ENCODE measurements at regions not wholly inside any gene's neighbourhood (a gene's known extent, or its start where the extent isn't known, plus 50 kb on each side); places are given as distances from the start of the nearest gene placed in this dataset.

GRCh38 chr2:71891719-71892422 is 255.8 kb downstream of the CYP26B1 start:
- DNase-seq (ENCODE audit: low read depth), result no peak

GRCh38 chr2:71891155-71891554 is 256.5 kb downstream of the CYP26B1 start:
- DNase-seq (ENCODE audit: low read depth), result no peak

- DNase-seq (ENCODE audit: low read depth), result no peak
Observed at GRCh38 chr2:71889759-71890684, 257.6 kb downstream of the CYP26B1 start.

GRCh38 chr2:71888751-71889445 is 258.8 kb downstream of the CYP26B1 start:
- no peak for DNase-seq (ENCODE audit: low read depth)

GRCh38 chr2:71887196-71887595 is 260.5 kb downstream of the CYP26B1 start:
- no peak for DNase-seq (ENCODE audit: low read depth)

GRCh38 chr2:71886241-71886640 is 261.4 kb downstream of the CYP26B1 start:
- DNase-seq (ENCODE audit: low read depth), result no peak

GRCh38 chr2:71884303-71885042 is 263.2 kb downstream of the CYP26B1 start:
- no peak for DNase-seq (ENCODE audit: low read depth)

- DNase-seq (ENCODE audit: low read depth), result no peak
Observed at GRCh38 chr2:71882949-71883472, 264.7 kb downstream of the CYP26B1 start.

- DNase-seq (ENCODE audit: low read depth), result no peak
Observed at GRCh38 chr2:71882236-71882946, 265.3 kb downstream of the CYP26B1 start.

- DNase-seq (ENCODE audit: low read depth), result no peak
Observed at GRCh38 chr2:71880846-71881610, 266.6 kb downstream of the CYP26B1 start.

- no peak for DNase-seq (ENCODE audit: low read depth)
Observed at GRCh38 chr2:71880287-71880686, 267.4 kb downstream of the CYP26B1 start.

- no peak for DNase-seq (ENCODE audit: low read depth)
Observed at GRCh38 chr2:71879509-71880184, 268.0 kb downstream of the CYP26B1 start.

- DNase-seq (ENCODE audit: low read depth), result no peak
Observed at GRCh38 chr2:71878626-71879508, 268.8 kb downstream of the CYP26B1 start.

GRCh38 chr2:71877636-71878035 is 270.0 kb downstream of the CYP26B1 start:
- DNase-seq (ENCODE audit: low read depth), result no peak

- no peak for DNase-seq (ENCODE audit: low read depth)
Observed at GRCh38 chr2:71876542-71877451, 270.9 kb downstream of the CYP26B1 start.

GRCh38 chr2:71872466-71873051 is 275.1 kb downstream of the CYP26B1 start:
- DNase-seq (ENCODE audit: low read depth), result no peak

- no peak for DNase-seq (ENCODE audit: low read depth)
Observed at GRCh38 chr2:71865391-71865965, 282.2 kb downstream of the CYP26B1 start.

Data from activated T-cell treated with anti-CD3 and anti-CD28 coated beads for 24 hours (primary cell).